ENCODE measurements at regions not wholly inside any gene's neighbourhood (a gene's known extent, or its start where the extent isn't known, plus 50 kb on each side); places are given as distances from the start of the nearest gene placed in this dataset.

DNA sequence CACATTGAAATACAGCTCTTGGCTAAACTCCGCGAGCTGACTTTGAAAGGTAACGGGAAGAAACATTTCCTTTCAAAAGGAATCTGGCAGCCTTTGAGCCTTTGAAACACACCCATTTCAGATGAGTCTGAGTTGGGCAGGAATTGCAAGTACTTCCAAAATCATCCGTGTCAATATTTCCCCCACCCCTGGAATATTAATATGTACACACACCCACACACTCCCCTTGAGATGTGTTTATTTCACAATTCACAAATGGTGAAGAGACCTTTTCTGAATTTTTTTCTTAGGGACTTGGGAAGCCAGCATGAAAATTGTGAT, 438.7 kb upstream of the NRP1 start:
- TF ChIP-seq, protein P1, sequence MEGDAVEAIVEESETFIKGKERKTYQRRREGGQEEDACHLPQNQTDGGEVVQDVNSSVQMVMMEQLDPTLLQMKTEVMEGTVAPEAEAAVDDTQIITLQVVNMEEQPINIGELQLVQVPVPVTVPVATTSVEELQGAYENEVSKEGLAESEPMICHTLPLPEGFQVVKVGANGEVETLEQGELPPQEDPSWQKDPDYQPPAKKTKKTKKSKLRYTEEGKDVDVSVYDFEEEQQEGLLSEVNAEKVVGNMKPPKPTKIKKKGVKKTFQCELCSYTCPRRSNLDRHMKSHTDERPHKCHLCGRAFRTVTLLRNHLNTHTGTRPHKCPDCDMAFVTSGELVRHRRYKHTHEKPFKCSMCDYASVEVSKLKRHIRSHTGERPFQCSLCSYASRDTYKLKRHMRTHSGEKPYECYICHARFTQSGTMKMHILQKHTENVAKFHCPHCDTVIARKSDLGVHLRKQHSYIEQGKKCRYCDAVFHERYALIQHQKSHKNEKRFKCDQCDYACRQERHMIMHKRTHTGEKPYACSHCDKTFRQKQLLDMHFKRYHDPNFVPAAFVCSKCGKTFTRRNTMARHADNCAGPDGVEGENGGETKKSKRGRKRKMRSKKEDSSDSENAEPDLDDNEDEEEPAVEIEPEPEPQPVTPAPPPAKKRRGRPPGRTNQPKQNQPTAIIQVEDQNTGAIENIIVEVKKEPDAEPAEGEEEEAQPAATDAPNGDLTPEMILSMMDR (IDR thresholded peaks at IDR 0.05) = no peak
- TF ChIP-seq POLR2A (IDR thresholded peaks at IDR 0.05) (no peak), POLR2AphosphoS5 (IDR thresholded peaks at IDR 0.05; ENCODE audit: insufficient read depth in 1 of 2, low read depth in 1 of 2) (peak in 1 of 2 donors; percentile 76)
